Hypothalamus (tissue), 51 donors: ENCODE measurements at regions not wholly inside any gene's neighbourhood (a gene's known extent, or its start where the extent isn't known, plus 50 kb on each side); places are given as distances from the start of the nearest gene placed in this dataset.

ENCODE experiments used
- DNase-seq, 51 donors: peaks; one replicate each; lab custom pipeline; 2025; lab: John Stamatoyannopoulos, UW

DNA sequence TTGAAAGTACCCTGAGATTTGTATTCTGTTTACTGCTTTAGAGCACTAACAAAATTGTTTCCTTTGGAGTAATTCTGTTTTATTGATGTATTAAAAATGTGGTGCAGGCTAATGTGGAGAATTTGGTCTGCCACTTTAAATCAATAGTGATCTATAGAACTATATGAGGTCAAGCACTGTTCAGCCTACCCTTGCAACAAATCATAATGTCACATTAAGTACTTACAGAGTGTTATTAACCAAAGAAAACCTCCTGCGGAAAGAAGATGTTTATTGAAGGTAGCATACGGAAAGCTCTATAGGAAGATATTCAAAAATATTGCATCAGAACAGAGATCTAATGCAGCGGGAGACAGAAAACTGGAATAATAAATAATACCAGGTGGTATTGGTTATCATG, 865.0 kb upstream of the TYRP1 start:
- no peak for DNase-seq

DNA sequence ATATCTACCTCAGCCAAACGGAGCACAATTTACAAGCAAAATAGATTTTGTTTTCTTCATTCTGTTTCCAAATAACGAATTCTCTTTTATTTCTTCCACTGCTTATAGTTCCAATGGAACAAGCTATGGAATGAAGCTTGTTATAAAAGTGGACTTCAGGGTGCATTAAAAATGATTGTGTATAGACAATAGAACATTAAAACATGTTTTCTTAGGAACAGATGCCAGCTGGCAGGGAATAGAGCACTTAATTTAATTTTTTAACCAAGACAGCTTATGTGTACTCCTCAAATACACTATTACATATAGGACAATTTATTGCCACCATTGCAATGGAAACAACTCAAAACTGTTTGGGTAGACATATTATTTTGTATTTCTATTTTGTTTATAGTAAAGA, 860.1 kb upstream of the TYRP1 start:
- DNase-seq: no peak

DNA sequence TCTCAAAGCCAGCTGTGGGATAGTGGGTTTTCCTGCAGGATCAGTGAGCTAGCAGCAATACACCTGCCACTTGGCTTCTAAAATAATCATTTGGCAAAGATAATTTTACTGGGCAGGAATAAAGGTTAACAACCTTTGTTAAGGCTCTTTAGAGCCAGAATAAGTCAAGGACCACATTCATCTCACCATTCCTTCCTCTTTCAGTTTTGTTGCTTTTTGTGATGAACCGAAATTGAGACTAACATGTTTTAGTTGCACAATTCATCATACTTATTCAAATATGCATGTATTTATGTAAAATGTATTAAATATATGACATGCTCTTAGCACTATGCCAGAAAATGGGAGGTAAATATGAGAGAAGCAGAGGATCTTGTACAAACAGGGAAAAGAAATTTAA, 824.4 kb upstream of the TYRP1 start:
- no peak for DNase-seq

DNA sequence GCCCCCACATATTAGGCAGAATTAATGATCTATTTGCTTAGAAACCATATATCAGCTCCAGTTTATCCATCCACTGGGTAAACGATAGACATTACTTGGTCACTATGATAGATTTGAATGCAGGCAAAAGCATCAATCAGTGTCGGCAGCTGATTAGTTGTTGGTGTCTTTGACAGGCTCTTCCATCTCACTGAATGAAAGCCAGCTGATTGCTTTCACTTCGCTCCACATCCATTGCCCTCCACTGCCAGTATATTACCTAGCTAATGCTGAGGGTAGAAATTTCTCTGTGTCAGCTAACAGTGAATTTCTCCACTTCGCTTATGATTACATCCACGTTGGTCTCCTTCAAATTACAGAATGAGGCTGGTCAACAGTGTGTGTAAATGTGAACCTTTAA, 821.3 kb upstream of the TYRP1 start:
- DNase-seq: no peak

DNA sequence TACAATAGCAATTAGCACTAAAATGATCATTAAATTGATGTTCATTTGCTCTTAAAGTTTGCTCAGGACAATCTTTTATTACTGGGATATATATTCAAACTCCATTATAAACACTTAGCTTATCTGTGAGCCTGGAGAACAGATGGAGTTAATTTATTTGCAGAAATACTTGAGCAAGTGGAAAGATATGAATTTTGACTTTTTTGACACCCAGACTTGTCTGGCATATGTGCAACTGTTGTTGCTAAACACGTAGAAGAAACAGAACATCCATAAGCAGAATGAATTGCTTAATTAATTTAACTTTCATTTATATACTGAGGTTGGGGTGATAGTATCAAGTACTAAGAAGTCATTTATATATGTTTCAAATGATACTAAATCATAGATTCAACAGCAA, 820.7 kb upstream of the TYRP1 start:
- no peak for DNase-seq

DNA sequence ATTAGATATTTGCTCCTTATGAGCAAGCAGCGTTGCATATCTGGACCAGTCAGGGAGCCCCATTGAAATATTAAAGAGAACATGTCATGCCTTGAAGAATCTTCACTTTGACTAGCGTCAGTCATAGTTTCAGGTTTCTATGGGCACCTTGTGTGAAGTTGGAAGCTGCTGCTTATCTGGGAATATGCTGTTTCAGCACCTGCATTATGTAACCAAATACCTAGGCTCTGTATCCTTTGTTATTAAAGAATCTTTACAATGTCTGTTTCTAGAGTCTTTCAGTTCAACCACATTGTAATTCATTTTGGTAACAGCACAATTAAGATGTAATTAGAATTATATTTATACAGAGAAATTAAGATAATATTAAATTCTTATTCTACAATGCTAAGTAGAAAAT, 818.8 kb upstream of the TYRP1 start:
- no peak for DNase-seq

GRCh38 chr9:11892401-11892800, 800.8 kb upstream of the TYRP1 start:
- DNase-seq: no peak

- DNase-seq: no peak
Measured at GRCh38 chr9:11893331-11893730, 799.9 kb upstream of the TYRP1 start.

DNA sequence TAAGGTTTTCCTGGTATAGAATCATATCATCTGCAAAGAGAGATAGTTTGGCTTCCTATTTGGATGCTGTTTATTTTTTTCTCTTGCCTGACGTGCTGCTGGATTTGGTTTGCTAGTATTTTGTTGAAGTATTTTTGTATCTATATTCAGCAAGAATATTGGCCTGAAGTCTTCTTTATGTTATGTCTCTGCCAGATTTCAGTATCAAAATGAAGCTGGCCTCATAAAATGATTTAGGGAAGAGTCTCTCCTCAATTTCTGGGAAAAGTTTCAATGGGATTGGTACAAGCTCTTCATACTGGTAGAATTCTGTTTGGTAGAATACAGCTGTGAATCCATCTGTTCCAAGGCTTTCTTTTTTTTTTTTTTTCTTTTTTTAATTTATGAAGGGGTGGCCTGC, 799.0 kb upstream of the TYRP1 start:
- no peak for DNase-seq

DNA sequence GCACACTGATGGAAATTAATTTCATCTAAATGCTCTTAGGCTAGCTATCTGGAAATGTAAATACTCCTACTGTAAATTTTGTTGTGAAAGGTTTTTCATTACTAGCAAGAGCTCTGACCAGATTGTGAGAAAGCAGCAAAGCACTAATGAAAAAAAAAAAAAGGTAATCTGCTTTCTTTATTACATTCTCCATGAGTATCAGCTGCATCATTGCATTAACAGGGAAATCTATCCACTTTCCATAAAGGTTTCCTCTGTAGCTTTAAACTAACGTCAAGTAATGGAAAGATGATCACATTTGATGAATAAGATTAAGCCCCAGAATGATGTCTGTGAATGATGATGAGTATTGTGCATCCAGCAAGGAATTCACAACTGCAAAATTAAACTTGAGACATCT, 790.6 kb upstream of the TYRP1 start:
- no peak for DNase-seq

- no peak for DNase-seq
Measured at GRCh38 chr9:11915699-11916098, 777.5 kb upstream of the TYRP1 start.

GRCh38 chr9:11928871-11929321, 764.3 kb upstream of the TYRP1 start:
- no peak for DNase-seq

GRCh38 chr9:11931109-11931508, 762.1 kb upstream of the TYRP1 start:
- no peak for DNase-seq

DNA sequence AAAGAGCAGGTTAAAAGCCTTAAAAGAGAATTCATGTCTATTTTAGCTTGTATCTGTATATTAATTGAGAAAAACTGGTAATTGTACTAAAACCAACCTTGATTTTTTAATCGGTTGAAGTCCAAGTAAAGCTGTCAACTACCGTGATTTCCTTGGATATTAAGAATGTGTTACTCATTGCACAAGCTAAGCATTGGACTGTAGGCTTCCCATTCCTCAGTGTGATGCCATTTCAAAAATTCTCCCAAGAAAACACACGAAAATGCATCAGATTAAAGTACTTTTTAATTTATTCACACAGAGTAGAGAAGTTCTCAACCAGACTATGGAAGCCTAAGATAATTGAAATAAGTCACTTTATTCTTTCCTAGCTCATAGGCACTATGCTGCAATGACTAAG, 761.4 kb upstream of the TYRP1 start:
- DNase-seq: no peak

DNA sequence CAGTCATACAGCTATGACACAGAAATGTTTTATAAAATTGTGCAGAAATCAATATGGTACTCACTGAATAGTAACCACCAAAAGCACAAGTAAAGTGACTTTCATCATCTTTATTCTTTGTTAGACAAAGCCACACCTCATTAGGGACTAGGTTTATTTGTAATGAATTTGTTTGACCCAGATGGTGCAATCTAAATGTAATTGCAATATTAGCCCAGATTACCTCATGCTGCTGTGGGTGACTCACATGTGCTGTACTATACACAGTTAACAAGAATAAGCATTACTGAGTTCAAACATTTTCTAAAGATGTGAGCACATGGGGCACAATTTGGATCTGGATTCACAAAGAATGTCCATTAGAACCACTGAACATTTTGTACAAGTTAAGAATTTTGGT, 759.3 kb upstream of the TYRP1 start:
- no peak for DNase-seq

- DNase-seq: no peak
Measured at GRCh38 chr9:11946531-11946930, 746.7 kb upstream of the TYRP1 start.

- DNase-seq: no peak
Measured at GRCh38 chr9:11962327-11962726, 730.9 kb upstream of the TYRP1 start.

DNA sequence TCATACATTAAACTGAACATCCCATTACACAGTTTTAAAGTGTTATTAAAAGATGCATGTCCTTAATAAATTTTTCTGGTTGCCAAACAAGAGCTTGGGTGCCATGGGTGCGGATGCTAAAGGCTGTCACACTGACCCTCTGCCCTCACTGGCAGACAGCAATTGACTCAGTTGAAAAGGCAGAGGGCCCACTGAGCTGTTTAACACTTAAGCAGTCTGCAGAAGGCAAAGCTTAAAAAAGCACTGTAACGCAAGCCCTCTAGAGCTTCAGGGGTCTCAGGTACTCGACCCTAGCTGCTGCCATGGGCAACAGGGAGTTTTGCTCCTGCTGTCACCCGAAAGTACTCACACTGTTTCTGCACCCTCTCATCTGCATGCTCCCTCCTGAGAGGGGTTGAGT, 726.4 kb upstream of the TYRP1 start:
- no peak for DNase-seq

DNA sequence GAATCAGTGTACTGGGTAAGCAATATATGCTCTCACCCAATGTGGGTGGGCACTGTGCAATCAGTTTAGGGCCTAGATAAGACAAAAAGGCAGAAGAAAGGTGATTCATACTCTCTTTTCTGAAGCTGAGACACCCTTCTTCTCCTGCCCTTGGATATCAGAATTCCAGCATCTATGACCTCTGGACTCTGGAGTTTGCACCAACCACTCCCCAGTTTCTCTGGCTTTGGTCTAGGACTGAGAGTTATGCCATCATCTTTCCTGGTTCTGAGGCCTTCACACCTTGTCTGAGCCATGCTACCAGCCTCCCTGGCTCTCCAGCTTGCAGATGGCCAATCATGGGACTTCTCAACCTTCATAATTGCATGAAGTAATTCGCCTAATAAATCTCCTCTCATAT, 724.6 kb upstream of the TYRP1 start:
- DNase-seq: no peak

GRCh38 chr9:11973011-11973410, 720.2 kb upstream of the TYRP1 start:
- DNase-seq: no peak

DNA sequence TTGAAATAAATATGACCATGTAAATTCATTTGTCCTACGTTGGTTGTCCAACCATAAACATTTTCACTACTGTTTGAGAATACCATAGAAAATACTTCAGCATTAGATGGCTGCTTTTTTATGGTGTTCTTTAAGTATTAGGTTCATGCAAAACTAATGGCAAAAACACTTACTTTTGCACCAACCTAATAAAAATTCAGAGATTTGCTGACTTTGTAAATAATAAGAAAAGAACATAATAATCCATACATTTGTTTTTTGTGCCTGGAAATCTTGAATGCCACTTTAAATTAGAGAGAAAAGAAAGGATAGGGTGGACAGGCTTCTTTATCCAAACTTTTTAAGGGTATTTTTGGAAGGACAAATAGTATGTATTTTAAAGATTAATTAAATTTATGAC, 719.7 kb upstream of the TYRP1 start:
- no peak for DNase-seq

DNA sequence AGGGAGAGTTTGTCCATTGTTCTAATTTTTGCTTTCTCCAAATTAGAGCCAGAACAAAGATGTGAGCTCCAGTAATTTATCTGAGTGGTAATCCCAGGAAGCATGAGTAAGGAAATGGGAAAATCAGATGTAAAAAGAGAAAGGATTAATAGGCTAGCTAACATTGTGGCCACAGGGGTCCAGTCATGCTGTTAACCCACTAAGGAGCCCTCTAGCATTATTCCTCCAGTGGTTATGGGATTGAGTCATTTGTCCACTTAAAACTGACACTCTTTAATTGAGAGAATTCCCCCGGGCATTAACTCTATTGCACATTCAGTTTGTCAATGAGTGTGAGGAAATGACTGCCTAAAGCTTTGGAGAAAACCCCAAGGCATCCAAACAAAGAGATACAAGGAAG, 700.3 kb upstream of the TYRP1 start:
- no peak for DNase-seq

GRCh38 chr9:12014488-12014887, 678.7 kb upstream of the TYRP1 start:
- DNase-seq: no peak

DNA sequence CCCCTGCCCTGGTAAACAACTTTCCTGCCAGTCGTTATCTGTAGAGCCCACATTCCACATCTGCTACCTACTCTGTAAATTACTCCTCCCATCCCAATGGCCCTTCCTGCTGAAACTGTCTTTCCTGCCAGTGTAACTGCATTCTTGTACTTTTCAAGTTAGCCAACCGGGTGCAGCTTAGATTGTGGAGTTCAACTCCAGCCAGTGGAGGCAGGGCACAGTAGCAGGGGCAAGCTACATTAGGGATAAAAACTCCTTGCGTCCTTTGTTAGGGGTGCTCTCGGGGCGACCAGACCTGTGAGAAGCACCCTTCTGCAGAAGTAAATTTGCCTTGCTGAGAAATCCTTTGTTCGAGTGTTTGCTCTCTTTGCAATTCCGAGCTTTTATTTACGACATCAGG, 639.0 kb upstream of the TYRP1 start:
- no peak for DNase-seq
